ENCODE measurements at regions not wholly inside any gene's neighbourhood (a gene's known extent, or its start where the extent isn't known, plus 50 kb on each side); places are given as distances from the start of the nearest gene placed in this dataset.

GRCh38 chr12:130031041-130031440 is 127.2 kb upstream of the TMEM132D start:
- no peak for TF ChIP-seq CTCF (IDR thresholded peaks at IDR 0.05; ENCODE audit: low read depth, low read length)
- no peak for TF ChIP-seq MAX (IDR thresholded peaks at IDR 0.05; ENCODE audit: low read depth, low read length)
- TF ChIP-seq POLR2A (IDR thresholded peaks at IDR 0.05; ENCODE audit: extremely low read depth, insufficient read length), result no peak
- TF ChIP-seq MYC (IDR thresholded peaks at IDR 0.05; ENCODE audit: low read depth, low read length), result no peak
- no peak for DNase-seq (ENCODE audit: low read depth)
- H3K4me3 ChIP-seq (ENCODE audit: low read depth, low read length), result no peak overlapping the region

- H3K4me3 ChIP-seq (ENCODE audit: low read depth, low read length), result no peak overlapping the region
- TF ChIP-seq CTCF (IDR thresholded peaks at IDR 0.05; ENCODE audit: low read depth, low read length) (peak; percentile 100), POLR2A (IDR thresholded peaks at IDR 0.05; ENCODE audit: extremely low read depth, insufficient read length) (no peak)
- peak; percentile 67 for DNase-seq (ENCODE audit: low read depth)
Measured at GRCh38 chr12:130031571-130032189, 127.9 kb upstream of the TMEM132D start.

- TF ChIP-seq MYC (IDR thresholded peaks at IDR 0.05; ENCODE audit: low read depth, low read length), result no peak
- TF ChIP-seq CTCF (IDR thresholded peaks at IDR 0.05; ENCODE audit: low read depth, low read length), result peak; percentile 28
- no peak for TF ChIP-seq POLR2A (IDR thresholded peaks at IDR 0.05; ENCODE audit: extremely low read depth, insufficient read length)
- no peak overlapping the region for H3K4me3 ChIP-seq (ENCODE audit: low read depth, low read length)
- no peak for DNase-seq (ENCODE audit: low read depth)
Measured at GRCh38 chr12:130041983-130042812, 120.1 kb upstream of the FZD10 start.

- TF ChIP-seq MYC (IDR thresholded peaks at IDR 0.05; ENCODE audit: low read depth, low read length), result no peak
- TF ChIP-seq CTCF (IDR thresholded peaks at IDR 0.05; ENCODE audit: low read depth, low read length), result no peak
- no peak for TF ChIP-seq POLR2A (IDR thresholded peaks at IDR 0.05; ENCODE audit: extremely low read depth, insufficient read length)
- TF ChIP-seq MAX (IDR thresholded peaks at IDR 0.05; ENCODE audit: low read depth, low read length), result no peak
- H3K4me3 ChIP-seq (ENCODE audit: low read depth, low read length), result no peak overlapping the region
- DNase-seq (ENCODE audit: low read depth), result no peak
Measured at GRCh38 chr12:130043685-130044406, 118.4 kb upstream of the FZD10 start.

- DNase-seq (ENCODE audit: low read depth), result peak; percentile 11
- TF ChIP-seq POLR2A (IDR thresholded peaks at IDR 0.05; ENCODE audit: extremely low read depth, insufficient read length) (no peak), CTCF (IDR thresholded peaks at IDR 0.05; ENCODE audit: low read depth, low read length) (no peak), MYC (IDR thresholded peaks at IDR 0.05; ENCODE audit: low read depth, low read length) (no peak), MAX (IDR thresholded peaks at IDR 0.05; ENCODE audit: low read depth, low read length) (no peak)
- H3K4me3 ChIP-seq (ENCODE audit: low read depth, low read length), result no peak overlapping the region
Measured at GRCh38 chr12:130044991-130045621, 117.2 kb upstream of the FZD10 start.
